Loucy (cell line): ENCODE measurements at regions not wholly inside any gene's neighbourhood (a gene's known extent, or its start where the extent isn't known, plus 50 kb on each side); places are given as distances from the start of the nearest gene placed in this dataset.

Source experiments
- CTCF ChIP-seq: fragments of 200-600 bp; sonication (generic); conservative IDR thresholded peaks from 2 replicates; pipeline ENCODE4 v1.5.1; 2014; ENCODE audit warnings: mild to moderate bottlenecking, antibody characterized with exemption, low read length
- EZH2phosphoT487 ChIP-seq: fragments of 200-600 bp; IDR thresholded peaks from 2 replicates; pipeline ENCODE4 v1.6.1; 2018; ENCODE audit warnings: antibody characterized with exemption, mild to moderate bottlenecking, moderate library complexity, borderline replicate concordance

- TF ChIP-seq CTCF, result no peak
- TF ChIP-seq EZH2phosphoT487, result no peak
These were observed 1538.8 kb downstream of the TECRL start for GRCh38 chr4:62870451-62870850.
